HPDE6-E6E7 (cell line): ENCODE measurements at regions not wholly inside any gene's neighbourhood (a gene's known extent, or its start where the extent isn't known, plus 50 kb on each side); places are given as distances from the start of the nearest gene placed in this dataset.

Experiments used
- DNase-seq: peaks from one replicate; pipeline ENCODE4 v3.0.0; 2011; ENCODE audit warnings: missing footprints; ENCODE audit errors: extremely low spot score

DNA sequence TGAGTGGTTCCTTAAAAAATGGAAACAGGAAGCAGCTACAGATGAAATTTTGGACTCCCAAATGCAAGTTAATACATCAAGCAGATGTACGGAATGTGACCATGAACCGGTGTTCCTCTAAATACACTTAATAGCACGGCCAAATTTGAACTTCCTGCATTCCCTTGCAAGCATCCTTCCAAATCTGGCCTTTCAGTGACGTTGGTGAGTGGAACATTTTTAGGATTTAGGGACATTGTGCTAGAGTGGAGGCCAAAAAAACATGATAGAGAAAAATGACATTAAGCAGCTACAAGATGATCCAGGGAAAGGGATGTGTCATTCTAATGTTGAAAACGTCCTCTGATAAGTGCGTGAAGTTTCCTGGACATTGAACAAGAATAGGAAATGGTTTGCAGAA lies 62.1 kb downstream of the CTAGE1 start:
- no peak for DNase-seq

DNA sequence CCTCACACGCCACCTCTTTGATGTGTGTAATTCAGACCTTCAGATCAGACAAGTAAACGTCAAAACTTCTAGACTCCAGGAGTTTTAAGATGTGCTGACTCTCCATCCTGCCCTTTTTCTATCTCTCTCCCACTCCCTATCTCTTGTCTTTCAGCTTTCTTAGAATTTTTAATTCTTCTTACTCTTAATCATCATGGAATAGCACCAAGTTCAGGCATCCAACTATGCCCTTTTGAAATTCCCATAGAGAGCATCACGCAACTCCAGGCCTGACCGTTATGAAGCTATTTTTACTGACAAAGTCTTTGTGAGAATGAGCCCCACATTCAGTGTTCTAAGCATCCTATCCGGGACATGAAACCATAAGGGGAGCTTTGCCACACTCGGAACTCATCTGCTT lies 62.6 kb downstream of the CTAGE1 start:
- DNase-seq: no peak

DNA sequence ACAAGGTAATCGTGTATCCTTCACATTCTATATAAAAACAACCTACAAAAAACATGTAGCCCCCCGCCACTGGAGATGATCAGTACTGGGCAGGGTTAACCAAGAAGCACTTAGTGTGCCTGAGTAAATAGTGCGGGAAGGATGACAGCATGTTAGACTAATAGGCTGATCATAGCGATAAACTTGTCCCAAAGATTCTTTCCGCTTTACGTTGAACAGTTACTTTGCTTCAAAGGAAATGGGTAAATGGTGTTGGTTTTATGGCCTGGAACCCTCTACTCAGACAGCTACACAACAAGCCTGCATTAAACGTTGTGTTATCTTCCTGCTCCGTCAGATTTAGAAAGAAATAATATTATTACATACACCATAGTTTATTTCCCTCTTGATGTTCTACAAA lies 67.7 kb downstream of the CTAGE1 start:
- no peak for DNase-seq

- DNase-seq: no peak
Observed at GRCh38 chr18:22349317-22349898, 68.3 kb downstream of the CTAGE1 start.

DNA sequence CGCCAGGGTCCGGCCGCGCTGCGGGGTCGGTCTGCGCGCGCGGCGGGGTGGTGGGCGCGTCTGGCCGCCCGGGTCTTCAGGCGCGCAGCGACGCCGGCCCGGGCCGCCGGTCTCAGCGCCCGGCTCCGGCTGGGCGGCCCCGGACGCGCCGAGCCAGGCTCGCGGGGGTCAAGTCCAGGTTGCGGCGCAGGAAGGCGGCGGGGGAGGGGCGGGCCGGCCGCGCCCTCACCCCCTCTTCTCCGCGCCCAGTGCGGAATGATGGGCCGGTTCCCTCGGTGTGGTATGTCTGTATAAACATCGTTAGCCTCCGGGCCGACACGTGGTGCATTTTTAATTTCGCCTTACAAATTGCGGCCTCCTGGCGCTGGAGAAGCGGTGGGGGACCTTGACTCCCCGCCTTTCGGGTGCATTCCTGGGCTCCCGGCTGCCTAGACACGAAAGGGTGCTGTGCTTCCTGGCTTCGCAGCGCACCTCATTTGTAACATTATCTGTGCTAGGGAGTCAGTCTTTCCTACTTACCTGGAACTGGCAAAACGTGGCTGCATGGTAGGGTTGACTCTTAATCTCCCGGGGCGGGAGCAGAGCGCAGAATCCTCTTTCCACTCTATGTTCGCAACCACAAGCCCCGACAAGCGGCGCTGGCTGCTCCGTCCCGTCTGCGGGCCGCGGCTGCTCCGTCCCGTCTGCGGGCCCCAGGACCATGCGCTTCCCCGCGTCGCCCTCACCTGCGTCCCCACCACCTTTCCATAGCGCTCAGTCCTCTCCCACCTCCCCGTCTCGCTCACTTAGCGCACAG lies 69.0 kb downstream of the CTAGE1 start:
- DNase-seq: peak; percentile 42

DNA sequence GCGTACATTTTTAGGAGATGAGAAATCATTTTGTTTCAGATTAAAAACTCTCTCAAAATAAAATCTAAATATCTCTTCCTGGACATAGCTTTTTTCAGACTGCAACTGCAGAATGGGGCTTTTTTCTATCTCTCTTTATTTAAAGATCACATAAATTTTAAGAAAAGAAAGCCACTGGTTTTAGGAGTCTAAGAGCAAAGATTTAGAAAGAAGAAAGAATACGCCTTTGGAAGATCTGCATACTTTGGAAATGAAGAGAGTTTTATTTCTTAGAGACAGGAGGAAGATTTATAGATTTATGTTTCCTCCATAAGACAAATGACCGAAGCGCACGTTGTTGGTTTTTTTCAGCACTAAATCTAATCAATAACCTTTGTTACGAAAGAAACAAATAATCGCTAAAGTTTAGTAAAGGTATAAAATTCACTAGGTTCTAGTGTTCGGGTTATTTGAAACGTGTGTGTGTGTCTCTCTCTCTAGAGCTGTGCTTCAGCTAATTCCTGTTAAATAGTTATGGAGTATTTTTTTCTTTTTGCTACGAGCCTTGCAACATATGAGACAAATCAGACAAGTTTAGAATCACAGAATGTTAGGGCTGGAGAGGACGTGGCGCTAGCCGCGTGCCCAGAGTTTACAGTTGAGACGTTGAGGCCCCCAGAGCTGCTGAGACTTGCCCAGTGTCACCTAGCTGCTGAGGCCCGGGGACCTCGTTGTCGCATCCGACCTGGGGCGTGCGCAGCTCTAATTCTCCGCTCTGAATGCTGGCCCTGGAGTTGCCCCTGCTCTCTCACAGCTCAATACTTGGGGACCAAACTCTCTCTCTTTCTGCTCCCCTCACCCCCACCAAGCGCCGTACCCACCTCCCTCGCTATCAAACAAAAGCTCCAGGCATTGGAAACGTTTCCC lies 69.9 kb downstream of the CTAGE1 start:
- DNase-seq: no peak

DNA sequence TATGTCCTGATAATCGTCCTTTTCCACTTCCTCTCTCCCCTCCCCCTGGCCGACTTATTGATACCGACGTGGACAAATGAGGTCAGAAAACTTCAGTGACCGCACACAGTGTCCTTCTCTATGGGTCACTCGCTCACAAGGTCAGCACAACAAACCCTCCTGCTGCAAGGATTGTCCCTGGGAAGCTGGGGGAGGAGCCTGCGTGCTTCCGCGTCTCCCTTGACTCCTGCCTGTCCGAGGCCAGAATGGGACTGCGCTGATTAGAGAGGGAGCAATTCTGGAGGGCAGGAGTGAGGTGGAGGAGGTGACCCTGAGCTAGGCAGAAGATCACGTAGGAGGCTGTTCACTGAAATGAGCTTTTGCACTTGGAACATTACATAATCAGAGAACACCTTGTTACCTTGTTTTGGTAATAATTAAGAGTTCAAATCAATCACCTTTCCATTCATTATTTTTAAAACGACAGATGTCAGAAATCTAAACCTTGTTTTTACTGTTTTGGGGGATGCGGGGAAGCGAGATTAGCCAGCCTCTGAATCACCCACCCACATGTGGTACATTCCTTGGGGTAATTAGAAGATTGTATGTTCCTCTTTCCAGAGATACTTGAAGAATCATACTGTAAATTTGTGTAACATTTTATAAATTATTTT lies 70.6 kb downstream of the CTAGE1 start:
- peak; percentile 60 for DNase-seq

DNA sequence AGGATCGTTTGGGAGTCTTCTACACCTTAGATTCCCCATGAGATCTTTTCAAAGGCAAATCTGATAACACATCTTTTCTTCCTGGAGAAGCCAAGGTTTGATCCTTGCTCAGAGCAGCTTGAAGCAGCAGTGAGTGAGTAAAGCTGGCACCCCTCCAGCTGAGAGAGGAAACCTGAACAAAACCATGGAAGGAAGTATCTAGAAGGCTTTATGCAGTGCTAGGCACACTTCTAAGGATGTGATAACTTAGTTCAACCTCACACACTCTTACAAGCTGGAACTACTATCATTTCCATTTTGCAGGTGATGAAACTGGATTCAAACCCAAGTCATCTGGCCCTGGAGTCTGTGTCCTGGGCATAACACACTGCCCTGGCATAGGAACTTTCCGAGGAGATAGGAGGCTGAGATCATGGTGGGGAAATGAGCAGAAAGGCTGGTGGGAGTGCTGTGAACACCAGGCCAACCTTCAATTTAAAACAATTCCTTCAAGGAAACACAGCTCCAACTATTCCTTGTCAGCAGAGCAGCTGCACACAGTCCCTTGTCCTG lies 71.2 kb downstream of the CTAGE1 start:
- peak; percentile 48 for DNase-seq

GRCh38 chr18:22345718-22346117 lies 72.0 kb downstream of the CTAGE1 start:
- DNase-seq: no peak

- no peak for DNase-seq
Observed at GRCh38 chr18:22344908-22345670, 72.6 kb downstream of the CTAGE1 start.

- DNase-seq: no peak
Observed at GRCh38 chr18:22344445-22344844, 73.3 kb downstream of the CTAGE1 start.

- DNase-seq: no peak
Observed at GRCh38 chr18:22343613-22344012, 74.1 kb downstream of the CTAGE1 start.

- peak; percentile 49 for DNase-seq
Observed at GRCh38 chr18:22342625-22343024, 75.1 kb downstream of the CTAGE1 start.

DNA sequence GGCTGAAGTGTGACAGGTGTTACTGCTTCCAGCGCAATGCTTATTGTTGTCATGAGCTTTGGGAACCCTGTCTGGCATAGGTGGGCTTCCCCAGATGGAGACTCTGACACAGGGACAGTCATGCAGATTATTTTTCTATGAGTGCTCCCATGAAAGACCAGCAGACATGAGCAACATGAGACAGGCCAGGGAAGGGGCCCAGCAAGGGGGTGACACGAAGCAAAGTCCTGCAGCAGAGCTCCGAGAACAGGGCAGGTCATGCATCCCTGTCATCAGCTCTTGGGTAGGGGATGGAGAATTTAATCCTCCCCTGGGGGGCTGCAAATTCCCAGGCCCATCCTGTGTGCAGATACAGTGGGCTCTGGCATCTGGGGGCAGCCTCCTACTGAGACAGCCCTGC lies 77.4 kb downstream of the CTAGE1 start:
- DNase-seq: no peak

DNA sequence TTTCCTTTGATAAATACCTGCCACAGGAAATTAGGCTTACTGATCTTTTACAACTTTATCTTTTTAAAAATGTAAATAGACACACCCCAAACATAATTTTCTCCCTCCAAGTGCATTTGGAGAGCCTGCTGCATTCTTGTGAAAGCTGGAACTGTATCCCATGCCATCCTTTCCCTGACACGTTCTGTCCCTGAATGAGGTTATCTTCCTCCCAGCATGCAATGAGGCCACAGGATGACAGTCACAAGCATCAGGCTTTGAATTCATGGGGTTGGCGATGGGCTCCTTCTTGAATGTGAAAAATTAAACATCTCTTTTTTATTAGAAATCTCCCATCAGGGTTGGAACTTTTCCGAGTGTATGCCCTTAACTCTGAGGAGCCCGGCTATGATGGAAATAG lies 77.8 kb downstream of the CTAGE1 start:
- DNase-seq: no peak

- no peak for DNase-seq
Observed at GRCh38 chr18:22337833-22338232, 79.9 kb downstream of the CTAGE1 start.

DNA sequence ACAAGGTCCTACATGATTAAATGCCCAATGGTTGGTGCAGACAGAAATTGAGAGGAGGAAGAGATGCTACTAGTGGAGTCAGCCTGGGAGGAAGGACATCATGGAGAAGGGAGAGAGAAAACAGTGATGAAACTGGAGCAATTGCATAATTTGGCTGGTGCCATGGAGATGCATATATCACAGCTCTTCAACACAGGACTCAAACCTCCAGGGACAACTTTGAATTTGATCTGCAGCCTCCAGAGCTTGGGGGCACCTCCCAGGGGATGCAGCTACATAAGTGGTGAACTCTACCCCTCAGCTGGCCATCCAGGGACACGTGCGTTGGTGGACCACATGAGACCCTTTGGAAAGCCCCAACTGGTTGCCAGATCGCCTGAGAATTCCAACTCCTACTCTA lies 80.4 kb downstream of the CTAGE1 start:
- DNase-seq: no peak

DNA sequence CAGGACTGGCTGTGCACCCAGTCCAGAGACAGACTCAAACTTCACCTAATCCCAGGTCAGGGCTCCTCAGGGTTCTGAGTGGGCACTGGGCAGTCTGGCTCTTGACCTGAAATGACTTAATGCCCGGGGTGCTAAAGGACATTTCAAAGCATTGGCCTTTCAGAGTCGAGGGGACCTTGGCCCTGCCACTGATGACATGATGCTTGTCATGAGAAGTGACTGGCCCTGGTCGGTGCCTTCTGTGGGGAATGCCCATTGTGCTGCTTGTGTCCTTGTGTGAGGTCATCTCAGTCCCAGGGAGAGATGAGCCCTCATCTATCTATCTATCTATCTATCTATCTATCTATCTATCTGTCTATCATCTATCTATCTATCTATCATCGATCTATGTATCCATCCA lies 81.3 kb downstream of the CTAGE1 start:
- no peak for DNase-seq

GRCh38 chr18:22335731-22336198 lies 82.0 kb downstream of the CTAGE1 start:
- DNase-seq: no peak

GRCh38 chr18:22334567-22334966 lies 83.1 kb downstream of the CTAGE1 start:
- no peak for DNase-seq

- no peak for DNase-seq
Observed at GRCh38 chr18:22332590-22332989, 85.1 kb downstream of the CTAGE1 start.
